Amygdala (tissue), 56 donors: ENCODE measurements at regions not wholly inside any gene's neighbourhood (a gene's known extent, or its start where the extent isn't known, plus 50 kb on each side); places are given as distances from the start of the nearest gene placed in this dataset.
A peak's percentile ranks its signal among the peaks of the same experiment; 100 is the strongest.

Experiments used
- DNase-seq, 56 donors: peaks; one replicate each; lab custom pipeline; 2025; lab: John Stamatoyannopoulos, UW

GRCh38 chr7:24341691-24342413, 57.9 kb downstream of the NPY start:
- peak in 4 of 56 donors; percentile 2 to 15 (median 8) for DNase-seq

- no peak for DNase-seq
Observed at GRCh38 chr7:24343614-24344013, 59.6 kb downstream of the NPY start.

GRCh38 chr7:24346129-24346528, 62.1 kb downstream of the NPY start:
- no peak for DNase-seq

GRCh38 chr7:24346716-24347115, 62.7 kb downstream of the NPY start:
- DNase-seq, result no peak

- DNase-seq, result no peak
Observed at GRCh38 chr7:24349339-24349738, 65.3 kb downstream of the NPY start.

GRCh38 chr7:24354456-24354855, 70.5 kb downstream of the NPY start:
- no peak for DNase-seq

GRCh38 chr7:24356718-24357386, 72.9 kb downstream of the NPY start:
- DNase-seq, result no peak

GRCh38 chr7:24361001-24361400, 77.0 kb downstream of the NPY start:
- no peak for DNase-seq

GRCh38 chr7:24365606-24366005, 81.6 kb downstream of the NPY start:
- no peak for DNase-seq

GRCh38 chr7:24366876-24367275, 82.9 kb downstream of the NPY start:
- no peak for DNase-seq

- no peak for DNase-seq
Observed at GRCh38 chr7:24368161-24368560, 84.2 kb downstream of the NPY start.

- DNase-seq, result no peak
Observed at GRCh38 chr7:24370541-24370940, 86.6 kb downstream of the NPY start.

GRCh38 chr7:24372961-24373955, 89.3 kb downstream of the NPY start:
- DNase-seq, result no peak

GRCh38 chr7:24378871-24379616, 95.1 kb downstream of the NPY start:
- DNase-seq, result no peak

GRCh38 chr7:24381894-24382505, 98.0 kb downstream of the NPY start:
- no peak for DNase-seq

GRCh38 chr7:24383055-24383454, 99.1 kb downstream of the NPY start:
- DNase-seq, result no peak

- DNase-seq, result no peak
Observed at GRCh38 chr7:24384362-24385030, 100.5 kb downstream of the NPY start.

GRCh38 chr7:24388212-24388611, 104.2 kb downstream of the NPY start:
- no peak for DNase-seq
